GM12878 (cell line): ENCODE measurements at regions not wholly inside any gene's neighbourhood (a gene's known extent, or its start where the extent isn't known, plus 50 kb on each side); places are given as distances from the start of the nearest gene placed in this dataset.

Source experiments
- ATF3 ChIP-seq: IDR thresholded peaks from 2 replicates; pipeline ENCODE4 v1.6.1; 2011; ENCODE audit warnings: low read depth, mild to moderate bottlenecking, low read length, moderate library complexity, borderline replicate concordance; ENCODE audit errors: extremely low read depth
- BHLHE40 ChIP-seq, 2 experiments: fragments of 450-650 bp in 1 of 2; IDR thresholded peaks; 2 replicates each; pipeline ENCODE4 v1.6.1; 2011 to 2017; ENCODE audit warnings: low read depth in 2 of 2, borderline replicate concordance in 1 of 2, improper control_type of control experiment in 1 of 2, low read length in 1 of 2, mild to moderate bottlenecking in 1 of 2
- CTCF ChIP-seq, 3 experiments: IDR thresholded peaks in 2 of 3; conservative IDR thresholded peaks in 1 of 3; 2 replicates each; pipeline ENCODE4 v1.5.1; 2011; ENCODE audit warnings: low read depth in 3 of 3, low read length in 3 of 3, mild to moderate bottlenecking in 3 of 3, control low read depth in 2 of 3, moderate library complexity in 2 of 3, inconsistent platforms in 1 of 3, mixed read lengths in 1 of 3; ENCODE audit not compliant: control insufficient read depth in 2 of 3, insufficient read depth in 1 of 3; ENCODE audit errors: extremely low read depth in 1 of 3
- POLR2AphosphoS2 ChIP-seq: IDR thresholded peaks from 2 replicates; pipeline ENCODE4 v1.6.1; 2011; ENCODE audit warnings: low read depth, mild to moderate bottlenecking, low read length, improper control_type of control experiment, moderate library complexity

- TF ChIP-seq CTCF (IDR thresholded peaks at IDR 0.05 in 2 of 3, conservative IDR thresholded peaks at IDR 0.05 in 1 of 3; ENCODE audit: control insufficient read depth in 2 of 3, extremely low read depth in 1 of 3, insufficient read depth in 1 of 3, low read depth in 3 of 3, low read length in 3 of 3) = no peak
- no peak for TF ChIP-seq ATF3
- TF ChIP-seq BHLHE40 (IDR thresholded peaks at IDR 0.05; ENCODE audit: borderline replicate concordance in 1 of 2, low read depth in 2 of 2, low read length in 1 of 2) = no peak
- no peak for TF ChIP-seq POLR2AphosphoS2
These were observed 127.1 kb downstream of the CHST1 start for GRCh38 chr11:45538363-45538762.
